ENCODE measurements at regions not wholly inside any gene's neighbourhood (a gene's known extent, or its start where the extent isn't known, plus 50 kb on each side); places are given as distances from the start of the nearest gene placed in this dataset.
"Not testable (repeated sequence)": the region's sequence is repeated elsewhere in the genome, so short reads cannot be mapped to it uniquely, and the experiment has no call there.

DNA sequence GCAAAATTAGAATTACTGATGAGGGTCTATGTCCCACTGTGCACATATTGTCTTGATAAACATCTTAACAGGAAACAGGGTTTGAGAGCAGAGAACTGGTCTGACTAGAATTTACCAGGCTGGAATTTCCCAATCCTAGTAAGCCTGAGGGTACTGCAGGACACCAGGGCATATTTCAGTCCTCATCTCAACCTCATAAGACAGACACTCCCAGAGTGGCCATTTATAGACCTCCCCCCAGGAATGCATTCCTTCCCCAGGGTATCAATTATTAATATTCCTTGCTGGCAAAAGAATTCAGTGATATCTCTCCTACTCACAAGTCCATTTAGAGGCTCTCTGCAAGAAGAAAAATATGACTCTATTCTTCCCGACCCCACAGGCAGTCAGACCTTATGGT, 325.1 kb upstream of the KLF3 start:
- not testable (repeated sequence) for DNase-seq (ENCODE audit: low read depth)

DNA sequence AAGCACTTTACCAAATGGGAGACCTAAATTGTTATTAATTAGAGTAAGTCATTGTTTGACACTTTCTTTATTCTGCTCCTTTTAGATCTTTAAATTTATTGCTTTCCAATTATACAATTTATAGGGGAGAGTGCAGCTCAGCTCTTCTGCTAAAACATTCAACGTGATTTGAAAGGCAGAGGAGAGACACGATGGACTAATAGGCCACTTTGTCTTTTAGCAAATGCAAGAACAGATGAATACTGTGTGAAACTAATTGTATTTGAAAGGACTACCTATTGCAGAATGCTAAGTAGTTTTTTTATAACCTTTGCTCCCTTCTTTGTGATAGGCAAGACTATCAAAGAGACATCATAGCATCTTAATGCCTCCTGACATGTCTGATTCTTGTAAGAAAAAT, 320.4 kb upstream of the KLF3 start:
- no peak for DNase-seq (ENCODE audit: low read depth)

DNA sequence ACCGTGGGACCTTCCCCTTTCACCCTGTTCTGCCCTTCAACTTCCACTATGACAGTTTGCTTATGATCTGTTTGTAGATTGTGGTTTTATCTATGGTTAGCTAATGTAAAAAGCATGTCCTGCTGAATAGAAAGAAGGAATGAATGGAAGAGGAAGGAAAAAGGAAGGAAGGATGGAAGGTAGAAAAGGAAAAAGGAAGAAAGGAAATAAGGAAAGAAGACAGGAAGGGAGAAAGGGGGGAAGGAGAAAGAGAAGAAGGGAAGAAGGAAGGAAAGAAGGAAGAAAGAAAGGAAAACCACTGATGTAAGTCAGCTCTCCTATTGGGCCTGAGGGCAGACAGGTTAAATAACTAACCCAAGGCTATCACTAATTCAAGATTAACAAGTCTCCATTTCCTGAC, 319.1 kb upstream of the KLF3 start:
- no peak for DNase-seq (ENCODE audit: low read depth)

- DNase-seq (ENCODE audit: low read depth), result no peak
Observed at GRCh38 chr4:38347251-38347650, 316.7 kb upstream of the KLF3 start.

DNA sequence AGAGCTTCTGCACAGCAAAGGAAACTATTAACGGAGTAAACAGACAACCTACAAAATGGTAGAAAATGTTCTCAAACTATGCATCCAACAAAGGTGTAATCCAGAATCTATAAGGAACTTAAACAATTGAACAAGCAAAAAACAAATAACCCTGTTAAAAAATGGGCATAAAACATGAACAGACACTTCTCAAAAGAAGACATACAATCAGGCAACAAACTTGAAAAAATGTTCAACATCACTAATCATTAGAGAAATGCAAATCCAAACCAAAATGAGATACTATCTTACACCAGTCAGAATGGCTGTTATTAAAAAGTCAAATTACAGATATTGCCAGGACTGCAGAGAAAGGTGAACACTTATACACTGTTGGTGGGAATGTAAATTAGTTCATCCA, 309.6 kb upstream of the KLF3 start:
- DNase-seq (ENCODE audit: low read depth), result no peak

DNA sequence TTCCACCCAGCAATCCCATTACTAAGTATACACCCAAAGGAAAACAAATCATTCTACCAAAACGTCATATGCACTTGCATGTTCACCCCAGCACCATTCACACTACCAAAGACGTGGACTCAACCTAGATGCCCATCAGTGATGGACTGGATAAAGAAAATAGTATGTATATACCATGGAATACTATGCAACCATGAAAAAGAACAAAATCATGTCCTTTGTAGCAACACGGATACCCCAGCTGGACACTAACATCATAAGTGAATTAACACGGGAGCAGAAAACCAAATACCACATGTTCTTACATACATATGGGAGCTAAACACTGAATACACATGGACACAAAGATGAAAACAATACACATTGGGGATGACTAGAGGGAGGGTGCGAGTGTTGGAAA, 309.1 kb upstream of the KLF3 start:
- no peak for DNase-seq (ENCODE audit: low read depth)

GRCh38 chr4:38356686-38357085, 307.3 kb upstream of the KLF3 start:
- DNase-seq (ENCODE audit: low read depth), result no peak

- no peak for DNase-seq (ENCODE audit: low read depth)
Observed at GRCh38 chr4:38357546-38357945, 306.5 kb upstream of the KLF3 start.

GRCh38 chr4:38359113-38359512, 304.9 kb upstream of the KLF3 start:
- no peak for DNase-seq (ENCODE audit: low read depth)

- DNase-seq (ENCODE audit: low read depth), result no peak
Observed at GRCh38 chr4:38360201-38360600, 303.8 kb upstream of the KLF3 start.

GRCh38 chr4:38364383-38364963, 299.5 kb upstream of the KLF3 start:
- no peak for DNase-seq (ENCODE audit: low read depth)

- no peak for DNase-seq (ENCODE audit: low read depth)
Observed at GRCh38 chr4:38365261-38365660, 298.7 kb upstream of the KLF3 start.

DNA sequence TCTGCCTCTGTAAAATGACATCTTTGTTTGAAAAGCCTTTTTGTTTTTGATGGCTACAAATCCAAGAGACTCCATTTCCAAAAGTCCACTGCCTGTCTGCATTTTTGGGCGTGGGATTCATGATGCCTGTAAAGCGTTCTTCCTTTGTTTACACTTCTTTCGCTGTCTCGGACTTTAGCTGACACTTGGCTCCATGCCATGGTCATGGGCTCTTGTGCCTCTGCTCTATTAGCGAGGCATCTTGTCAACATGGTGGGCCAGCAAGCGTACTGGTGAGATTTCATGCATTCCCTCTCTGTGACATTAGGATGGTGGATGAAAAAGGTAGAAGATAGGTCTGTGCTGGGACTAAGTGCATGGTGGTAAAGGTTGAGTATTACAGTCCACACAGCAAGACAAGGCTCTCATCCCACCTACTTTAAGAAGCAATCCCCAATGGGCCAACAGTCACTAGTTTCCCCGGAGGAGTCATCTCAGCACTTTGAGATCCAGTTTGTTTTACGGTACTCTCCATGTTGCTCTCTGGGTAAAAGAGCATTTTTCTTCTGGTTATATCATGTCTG, 298.2 kb upstream of the KLF3 start:
- DNase-seq (ENCODE audit: low read depth), result no peak

DNA sequence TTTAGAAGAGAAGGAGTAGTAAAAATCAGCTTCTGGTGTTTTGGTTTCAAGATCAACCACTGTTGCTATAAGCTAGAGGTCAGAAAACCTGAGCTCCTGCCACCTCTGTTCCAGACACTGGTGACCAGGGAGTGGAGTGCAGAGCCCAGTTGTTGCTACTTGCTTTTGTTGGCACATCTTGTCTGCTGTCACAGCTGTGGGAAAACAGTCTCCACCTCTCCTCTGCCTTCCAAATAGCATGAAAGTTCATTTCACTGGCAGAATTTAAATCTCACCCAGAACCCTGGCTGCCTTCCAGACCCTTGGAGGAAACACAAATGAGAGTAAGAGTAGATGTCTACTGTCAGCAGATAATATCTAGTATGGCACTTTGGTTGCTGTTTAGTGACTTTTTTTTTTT, 297.5 kb upstream of the KLF3 start:
- DNase-seq (ENCODE audit: low read depth), result no peak

GRCh38 chr4:38366997-38367396, 297.0 kb upstream of the KLF3 start:
- no peak for DNase-seq (ENCODE audit: low read depth)

GRCh38 chr4:38367642-38368174, 296.3 kb upstream of the KLF3 start:
- DNase-seq (ENCODE audit: low read depth), result no peak

- DNase-seq (ENCODE audit: low read depth), result peak; percentile 55
Observed at GRCh38 chr4:38368613-38369012, 295.4 kb upstream of the KLF3 start.

DNA sequence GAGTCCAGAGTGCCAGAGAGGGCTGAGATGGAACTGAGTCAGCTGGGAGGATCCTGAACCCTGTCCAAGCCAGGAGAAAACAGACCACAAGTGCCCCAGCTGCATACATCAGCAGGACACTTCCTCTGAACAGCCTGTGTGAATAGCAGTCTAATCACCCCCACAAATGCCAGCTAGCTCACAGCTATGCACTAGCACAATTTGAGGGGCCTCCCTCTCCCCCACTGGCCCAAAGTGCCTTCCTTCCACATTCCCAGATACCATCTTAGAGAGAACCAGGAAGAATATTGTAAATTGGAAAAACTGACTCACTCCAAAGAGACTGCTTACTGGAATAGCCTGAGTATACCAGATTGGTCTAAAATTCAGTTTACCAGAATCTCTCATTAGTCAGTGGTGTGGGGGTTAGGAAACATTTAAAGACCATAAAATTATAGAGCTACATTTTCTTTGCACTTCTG, 292.6 kb upstream of the KLF3 start:
- peak; percentile 33 for DNase-seq (ENCODE audit: low read depth)

- DNase-seq (ENCODE audit: low read depth), result peak; percentile 16
Observed at GRCh38 chr4:38373375-38373774, 290.6 kb upstream of the KLF3 start.

DNA sequence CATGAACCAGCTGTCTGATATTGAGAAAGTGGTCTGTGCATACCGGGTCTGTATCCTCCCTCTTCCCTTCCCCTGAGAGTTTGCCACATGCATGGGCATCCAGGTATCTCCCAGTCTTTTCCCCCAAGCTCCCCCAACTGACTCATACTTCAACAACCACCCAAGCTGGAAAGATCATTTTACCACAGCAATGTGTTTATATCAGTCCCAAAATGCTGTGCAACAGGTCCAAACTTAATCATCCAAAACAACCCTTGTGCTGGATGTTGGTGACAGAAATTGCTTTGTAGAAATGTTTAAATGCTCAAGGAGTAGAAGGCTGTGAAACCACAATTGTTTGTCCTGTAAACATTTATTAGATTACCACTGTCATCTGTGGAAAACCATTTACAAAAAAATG, 286.8 kb upstream of the KLF3 start:
- no peak for DNase-seq (ENCODE audit: low read depth)

DNA sequence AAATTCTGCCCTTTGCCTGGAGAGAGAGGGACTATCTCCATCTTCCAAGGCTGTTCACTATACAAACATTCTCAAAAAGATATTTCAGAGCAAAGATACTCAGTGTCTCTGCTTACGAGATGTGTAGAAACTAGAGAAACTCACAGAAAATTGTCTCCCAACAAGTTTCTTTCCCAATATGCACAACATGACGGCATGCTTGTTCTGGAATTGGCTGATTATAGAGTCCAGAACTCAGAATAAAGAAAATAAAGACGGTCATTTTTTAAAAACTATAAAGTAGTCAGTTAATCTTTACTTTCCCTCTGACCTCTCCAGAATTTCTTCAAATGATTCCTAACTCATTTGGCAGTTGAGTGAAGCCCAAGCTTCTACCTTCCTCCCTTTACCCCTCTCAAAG, 285.5 kb upstream of the KLF3 start:
- DNase-seq (ENCODE audit: low read depth), result no peak

- no peak for DNase-seq (ENCODE audit: low read depth)
Observed at GRCh38 chr4:38381788-38382187, 282.2 kb upstream of the KLF3 start.

GRCh38 chr4:38382520-38382919, 281.5 kb upstream of the KLF3 start:
- no peak for DNase-seq (ENCODE audit: low read depth)

DNA sequence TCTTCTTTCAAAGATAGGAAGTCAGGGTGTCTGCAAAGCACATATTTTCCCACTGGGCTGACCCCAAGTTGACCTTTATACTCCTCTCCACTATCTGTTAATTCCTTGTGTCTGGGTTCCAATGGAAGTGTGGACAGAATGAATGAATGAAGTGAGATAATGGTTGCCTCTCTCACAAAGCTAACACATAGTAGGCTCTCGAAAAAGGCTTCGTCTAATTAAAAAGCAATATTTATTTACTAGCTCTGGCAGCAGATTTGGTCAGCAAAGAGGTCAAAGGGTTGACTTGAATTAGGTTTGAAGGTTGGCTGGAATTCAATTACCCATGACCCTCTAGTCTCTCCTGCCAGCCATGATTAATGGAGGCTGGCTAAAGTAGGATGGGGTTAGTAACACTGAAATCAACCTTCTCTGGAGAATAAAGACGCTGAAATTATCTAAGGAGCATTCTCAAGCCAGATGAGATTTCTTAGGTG, 280.3 kb upstream of the KLF3 start:
- DNase-seq (ENCODE audit: low read depth), result no peak

Measured in ELR (cell line).